Activated T-helper 2 cell treated with anti-CD3 and anti-CD28 coated beads, Interferon-gamma antibody, Interleukin-2, Interleukin-4, amounts not matched to agents 10 μg/mL and 5 μg/mL and 100 μg/mL, durations not matched to agents 14 hours and 24 hours and 36 hours (primary cell): ENCODE measurements at regions not wholly inside any gene's neighbourhood (a gene's known extent, or its start where the extent isn't known, plus 50 kb on each side); places are given as distances from the start of the nearest gene placed in this dataset.
"Not testable (repeated sequence)": the region's sequence is repeated elsewhere in the genome, so short reads cannot be mapped to it uniquely, and the experiment has no call there.

ENCODE experiments used
- DNase-seq: peaks from one replicate; pipeline ENCODE4 v3.0.0; 2021; ENCODE audit warnings: low spot score
- H3K27ac Mint-ChIP-seq: one replicate; pipeline ENCODE4 v1.8.0; 2021; ENCODE audit warnings: mixed read lengths
- H3K27me3 Mint-ChIP-seq: one replicate; pipeline ENCODE4 v1.8.0; 2021; ENCODE audit warnings: low read depth, mixed read lengths
- H3K36me3 Mint-ChIP-seq: one replicate; pipeline ENCODE4 v1.8.0; 2021; ENCODE audit warnings: low read depth, mixed read lengths
- H3K4me1 Mint-ChIP-seq: one replicate; pipeline ENCODE4 v1.8.0; 2021; ENCODE audit warnings: low read depth, mixed read lengths
- H3K4me3 Mint-ChIP-seq: one replicate; pipeline ENCODE4 v1.8.0; 2021; ENCODE audit warnings: low read depth, mild to moderate bottlenecking, moderate library complexity, mixed read lengths
- H3K9me3 Mint-ChIP-seq: one replicate; pipeline ENCODE4 v1.8.0; 2021; ENCODE audit warnings: mixed read lengths
- intact Hi-C: fragments of 100-400 bp; cut with micrococcal nuclease; formaldehyde crosslinking; loops from one replicate; pipeline ENCODE4 v1.15.1; 2023

DNA sequence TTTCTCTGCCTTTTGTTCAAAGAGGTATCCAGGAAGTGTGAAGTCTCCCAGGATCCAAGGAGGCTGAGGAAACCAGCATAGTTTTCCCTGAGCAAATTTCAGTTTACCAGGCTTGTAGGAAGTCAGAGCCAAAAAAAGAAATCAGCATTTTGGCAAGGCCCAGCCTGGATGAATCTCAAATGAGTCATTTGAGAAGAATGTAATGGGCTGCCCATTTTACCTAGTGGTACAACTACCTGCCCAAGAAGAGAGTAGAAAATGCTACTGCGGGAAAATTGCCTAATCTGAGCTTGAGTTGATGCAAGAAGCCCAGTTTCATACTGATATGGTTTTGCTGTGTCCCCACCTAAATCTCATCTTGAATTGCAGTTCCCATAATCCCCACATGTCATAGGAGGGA is 284.1 kb upstream of the ZNF507 start:
- Mint-ChIP-seq H3K36me3 (no peaks in the 10 kb centered on the region), H3K9me3 (no peaks in the 10 kb centered on the region), H3K4me1 (no peaks in the 10 kb centered on the region), H3K27me3 (no peaks in the 10 kb centered on the region), H3K27ac (no peak overlapping the region), H3K4me3 (no peak overlapping the region)
- DNase-seq, result no peak
- intact Hi-C loops, result no loop called here

DNA sequence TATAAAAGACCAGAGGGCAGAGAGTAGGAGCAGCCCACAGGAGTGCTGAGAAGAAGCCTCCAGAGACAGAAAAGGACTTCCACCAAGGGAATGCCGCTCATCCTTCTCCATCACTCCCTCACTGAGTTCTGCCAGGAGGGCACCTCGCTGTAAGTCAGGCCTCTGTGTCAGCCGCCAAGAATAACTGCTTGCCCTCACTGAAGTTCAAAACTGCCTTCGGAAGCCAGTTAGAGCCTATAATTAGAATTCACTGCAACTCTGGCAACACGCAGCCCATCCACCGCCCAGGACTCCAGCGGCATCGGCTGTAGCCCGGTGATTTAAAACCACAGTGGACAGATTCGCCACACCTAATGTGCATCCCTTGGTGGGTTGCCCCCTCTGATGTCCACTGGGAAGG is 281.8 kb upstream of the ZNF507 start:
- Mint-ChIP-seq H3K27ac (no peak overlapping the region), H3K4me3 (no peak overlapping the region), H3K4me1 (no peaks in the 10 kb centered on the region), H3K36me3 (no peaks in the 10 kb centered on the region), H3K9me3 (no peaks in the 10 kb centered on the region), H3K27me3 (no peaks in the 10 kb centered on the region)
- no peak for DNase-seq
- intact Hi-C loops, result no loop called here

DNA sequence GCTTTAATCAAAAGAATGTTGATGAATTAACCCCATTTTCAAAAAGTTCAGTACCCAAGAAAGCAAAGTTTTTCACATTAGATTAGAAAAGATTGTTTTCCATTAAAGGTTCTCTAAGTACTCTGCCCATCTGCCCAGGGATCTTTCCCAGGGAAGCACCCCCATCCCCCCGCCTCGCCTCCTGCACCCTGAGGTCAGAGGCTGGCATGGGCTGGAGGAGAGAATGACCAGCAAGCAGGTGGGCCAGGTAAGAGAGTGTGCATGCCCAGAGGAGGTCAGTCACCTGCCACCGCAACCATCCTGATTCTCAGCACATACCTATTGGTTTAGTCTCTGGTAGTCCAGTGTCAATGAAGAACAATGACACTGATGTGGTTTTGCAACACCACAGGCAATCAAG is 279.4 kb upstream of the ZNF507 start:
- Mint-ChIP-seq H3K36me3 (no peaks in the 10 kb centered on the region), H3K4me3 (no peak overlapping the region), H3K27ac (no peak overlapping the region), H3K4me1 (no peaks in the 10 kb centered on the region), H3K27me3 (no peaks in the 10 kb centered on the region), H3K9me3 (no peaks in the 10 kb centered on the region)
- intact Hi-C loops, result no loop called here
- DNase-seq, result no peak

DNA sequence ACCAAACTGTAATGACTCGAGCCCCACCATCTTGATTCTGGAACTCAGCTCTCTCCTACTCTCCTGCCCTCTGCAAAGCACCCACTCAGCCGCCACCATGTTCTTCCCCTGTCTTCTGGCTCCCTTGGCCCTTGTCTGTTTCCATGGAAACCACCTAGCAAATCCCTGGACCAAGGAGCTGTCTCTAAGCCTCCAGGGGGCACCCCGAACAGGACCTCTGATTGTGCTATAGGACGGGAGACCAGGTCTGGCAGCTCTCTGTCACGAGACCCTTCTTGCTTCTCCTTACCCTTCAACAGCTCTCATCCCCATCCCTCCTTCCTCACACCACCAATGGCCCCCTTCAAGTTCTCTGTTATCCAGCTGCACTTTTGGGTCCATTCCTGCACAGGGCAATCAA is 277.7 kb upstream of the ZNF507 start:
- Mint-ChIP-seq H3K4me1 (no peaks in the 10 kb centered on the region), H3K27me3 (no peaks in the 10 kb centered on the region), H3K4me3 (no peak overlapping the region), H3K9me3 (no peaks in the 10 kb centered on the region), H3K36me3 (no peaks in the 10 kb centered on the region), H3K27ac (no peak overlapping the region)
- no peak for DNase-seq
- intact Hi-C loops, result no loop called here

DNA sequence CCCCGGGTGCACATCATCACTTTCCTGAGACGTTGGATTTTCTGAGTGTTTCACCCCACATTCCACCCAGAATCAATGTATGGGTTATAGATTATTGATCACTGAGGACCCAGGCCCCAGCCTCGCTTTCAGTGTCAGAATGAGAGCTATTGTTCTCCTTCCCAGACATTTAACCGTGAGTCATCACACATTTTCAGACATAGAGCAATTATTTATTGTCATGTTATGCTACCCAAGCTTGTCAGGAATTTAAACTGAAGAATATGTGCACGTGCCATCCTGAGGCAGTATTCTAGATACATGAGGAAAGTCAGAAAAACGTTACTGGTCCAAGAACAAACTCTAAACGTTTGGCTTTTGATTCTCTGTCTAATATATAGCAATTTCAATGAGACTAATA is 276.6 kb upstream of the ZNF507 start:
- H3K27ac Mint-ChIP-seq, result no peak overlapping the region
- DNase-seq, result no peak
- H3K36me3 Mint-ChIP-seq, result no peaks in the 10 kb centered on the region
- intact Hi-C loops, result no loop called here
- H3K9me3 Mint-ChIP-seq, result no peaks in the 10 kb centered on the region
- H3K4me3 Mint-ChIP-seq, result no peak overlapping the region
- no peaks in the 10 kb centered on the region for H3K27me3 Mint-ChIP-seq
- no peaks in the 10 kb centered on the region for H3K4me1 Mint-ChIP-seq

DNA sequence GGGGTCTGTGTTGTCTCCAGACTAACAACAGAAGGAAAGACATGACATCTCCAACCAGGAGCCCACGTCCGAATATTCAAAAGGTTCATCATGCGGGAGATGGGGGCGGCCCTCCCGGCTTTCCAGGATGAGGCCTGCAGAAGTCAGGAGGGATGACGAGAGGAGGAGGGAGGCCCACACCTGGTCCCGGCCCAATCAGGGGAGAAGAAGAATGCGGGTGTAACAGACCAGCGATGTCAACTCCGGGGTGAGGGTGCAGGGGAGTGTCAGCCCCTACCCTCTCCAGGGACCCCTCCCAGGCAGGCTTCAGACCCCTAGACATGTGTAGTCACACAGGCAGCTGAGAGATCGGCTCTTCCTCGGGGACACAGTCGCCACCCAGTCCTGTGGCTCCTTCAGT is 275.3 kb upstream of the ZNF507 start:
- Mint-ChIP-seq H3K9me3 (no peaks in the 10 kb centered on the region), H3K4me1 (no peaks in the 10 kb centered on the region), H3K27me3 (no peaks in the 10 kb centered on the region), H3K36me3 (no peaks in the 10 kb centered on the region), H3K27ac (no peak overlapping the region), H3K4me3 (no peak overlapping the region)
- DNase-seq, result no peak
- intact Hi-C loops, result no loop called here

DNA sequence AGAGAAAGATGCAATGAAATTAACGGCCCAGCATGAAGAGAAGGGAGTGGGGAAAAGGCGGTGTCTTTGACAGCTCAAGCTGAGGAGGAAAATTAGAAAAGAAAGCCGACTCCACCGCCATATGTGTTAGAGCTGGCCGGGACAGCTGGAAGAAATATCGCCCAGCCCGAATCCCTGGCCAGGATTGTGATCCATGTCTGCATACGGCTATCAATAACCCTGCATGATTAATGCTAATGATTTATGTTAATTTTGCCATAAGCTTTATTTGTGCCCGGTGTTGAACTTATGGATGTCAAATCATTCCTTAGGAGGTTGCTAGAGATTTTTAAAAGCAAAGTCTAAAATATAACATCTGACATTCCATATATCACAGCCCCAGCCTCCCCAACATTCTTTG is 263.4 kb upstream of the ZNF507 start:
- DNase-seq, result no peak
- no peak overlapping the region for H3K4me3 Mint-ChIP-seq
- peaks cover 13% of the 10 kb centered on the region for H3K9me3 Mint-ChIP-seq
- no peaks in the 10 kb centered on the region for H3K27me3 Mint-ChIP-seq
- H3K36me3 Mint-ChIP-seq, result no peaks in the 10 kb centered on the region
- intact Hi-C loops, result no loop called here
- no peaks in the 10 kb centered on the region for H3K4me1 Mint-ChIP-seq
- H3K27ac Mint-ChIP-seq, result no peak overlapping the region

DNA sequence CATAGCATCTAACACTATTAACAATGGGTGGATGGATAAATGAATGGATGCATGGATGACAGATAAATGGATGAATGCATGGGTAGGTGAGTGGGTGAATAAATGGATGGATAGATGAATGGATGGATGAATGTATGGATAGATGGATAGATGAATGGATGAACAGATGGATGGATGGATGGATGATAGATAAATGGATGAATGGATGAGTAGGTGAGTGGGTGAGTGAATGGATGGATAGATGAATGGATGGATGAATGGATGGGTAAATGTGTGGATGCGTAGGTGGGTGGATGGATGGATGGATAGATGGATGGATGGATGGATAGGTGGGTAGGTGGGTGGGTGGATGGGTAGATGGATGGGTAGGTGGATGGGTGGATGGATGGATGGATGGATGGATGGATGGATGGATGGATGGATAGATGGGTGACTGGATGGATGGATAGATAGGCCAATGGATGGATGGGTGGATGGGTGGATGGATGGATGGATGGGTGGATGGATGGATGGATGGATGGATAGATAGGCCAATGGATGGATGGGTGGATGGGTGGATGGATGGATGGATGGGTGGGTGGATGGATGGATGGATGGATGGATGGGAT is 260.6 kb upstream of the ZNF507 start:
- H3K27me3 Mint-ChIP-seq, H3K4me3 Mint-ChIP-seq, H3K4me1 Mint-ChIP-seq, H3K36me3 Mint-ChIP-seq, intact Hi-C loops, DNase-seq, H3K27ac Mint-ChIP-seq: not testable (repeated sequence)
- peaks cover 13% of the 10 kb centered on the region for H3K9me3 Mint-ChIP-seq

DNA sequence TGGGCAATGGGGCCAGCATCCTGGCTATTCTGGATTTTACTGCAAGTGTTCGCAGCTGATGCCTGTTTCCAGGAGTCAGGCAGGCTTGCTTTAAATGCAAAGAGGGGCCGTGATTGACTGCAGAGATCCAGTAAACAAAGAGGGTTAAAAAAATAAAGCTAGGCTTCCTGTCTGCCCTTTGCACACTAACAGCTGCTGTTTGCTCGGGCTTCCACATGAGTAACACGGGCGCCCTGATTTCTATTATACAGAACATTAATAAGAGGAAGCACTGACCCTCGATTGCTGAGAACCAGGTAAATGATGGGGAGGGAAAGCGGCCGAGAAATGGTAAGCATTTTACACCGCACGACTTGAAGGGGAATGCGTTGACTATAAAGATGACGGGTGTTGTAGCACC is 254.2 kb upstream of the ZNF507 start:
- no peaks in the 10 kb centered on the region for H3K4me1 Mint-ChIP-seq
- intact Hi-C loops, result no loop called here

DNA sequence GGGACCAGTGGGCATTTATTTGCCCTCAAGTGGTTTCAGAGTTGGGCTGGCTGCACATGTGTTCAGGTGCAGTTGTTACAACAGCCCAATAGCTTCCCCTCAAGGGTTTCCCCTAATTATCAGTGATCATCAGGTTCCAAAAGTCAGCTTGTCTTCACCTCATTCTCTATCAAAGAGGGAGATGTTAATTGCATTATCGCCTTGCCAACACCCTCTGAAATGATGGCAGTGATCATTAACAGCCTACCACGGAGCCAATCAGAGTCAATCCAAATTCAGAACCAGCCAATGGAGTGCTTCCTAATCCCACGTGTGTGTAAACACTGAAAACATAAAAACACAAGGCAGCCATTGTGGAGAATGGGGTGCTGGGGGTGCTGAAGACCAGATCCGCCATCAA is 248.4 kb upstream of the ZNF507 start:
- no peaks in the 10 kb centered on the region for H3K4me1 Mint-ChIP-seq
- peaks cover 13% of the 10 kb centered on the region for H3K9me3 Mint-ChIP-seq

More for the DNA sequence above, 254.2 kb upstream of the ZNF507 start:
- no peaks in the 10 kb centered on the region for H3K36me3 Mint-ChIP-seq
- H3K4me3 Mint-ChIP-seq, result no peak overlapping the region
- DNase-seq, result no peak
- no peaks in the 10 kb centered on the region for H3K27me3 Mint-ChIP-seq
- H3K27ac Mint-ChIP-seq, result no peak overlapping the region
- H3K9me3 Mint-ChIP-seq, result peaks cover 8% of the 10 kb centered on the region

DNA sequence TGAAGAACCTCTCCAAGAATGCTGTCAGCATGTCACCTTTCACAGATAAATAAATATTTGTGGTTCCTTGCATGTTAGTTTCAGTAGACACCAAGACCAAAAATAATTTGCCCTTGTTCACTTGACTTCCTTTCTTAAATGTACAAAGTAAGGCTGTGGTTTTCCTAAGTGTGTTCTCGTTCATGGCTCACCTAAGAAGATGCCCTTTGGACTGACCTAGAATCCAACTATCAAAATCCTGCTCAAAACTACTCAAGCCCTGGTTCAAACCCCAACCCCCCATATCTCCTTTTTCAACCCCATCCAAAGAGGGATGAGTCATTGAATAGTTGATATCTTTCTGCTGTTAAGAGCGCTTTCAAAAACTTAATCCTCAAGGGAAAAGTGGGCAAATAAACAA is 247.8 kb upstream of the ZNF507 start:
- no peak overlapping the region for H3K4me3 Mint-ChIP-seq
- no peak overlapping the region for H3K27ac Mint-ChIP-seq
- DNase-seq, result no peak
- intact Hi-C loops, result no loop called here
- H3K27me3 Mint-ChIP-seq, result no peaks in the 10 kb centered on the region
- peaks cover 13% of the 10 kb centered on the region for H3K9me3 Mint-ChIP-seq
- H3K36me3 Mint-ChIP-seq, result no peaks in the 10 kb centered on the region
- H3K4me1 Mint-ChIP-seq, result no peaks in the 10 kb centered on the region

More for the DNA sequence above, 248.4 kb upstream of the ZNF507 start:
- no peaks in the 10 kb centered on the region for H3K36me3 Mint-ChIP-seq
- H3K27ac Mint-ChIP-seq, result no peak overlapping the region
- no peaks in the 10 kb centered on the region for H3K27me3 Mint-ChIP-seq
- intact Hi-C loops, result no loop called here
- no peak overlapping the region for H3K4me3 Mint-ChIP-seq
- DNase-seq, result no peak

DNA sequence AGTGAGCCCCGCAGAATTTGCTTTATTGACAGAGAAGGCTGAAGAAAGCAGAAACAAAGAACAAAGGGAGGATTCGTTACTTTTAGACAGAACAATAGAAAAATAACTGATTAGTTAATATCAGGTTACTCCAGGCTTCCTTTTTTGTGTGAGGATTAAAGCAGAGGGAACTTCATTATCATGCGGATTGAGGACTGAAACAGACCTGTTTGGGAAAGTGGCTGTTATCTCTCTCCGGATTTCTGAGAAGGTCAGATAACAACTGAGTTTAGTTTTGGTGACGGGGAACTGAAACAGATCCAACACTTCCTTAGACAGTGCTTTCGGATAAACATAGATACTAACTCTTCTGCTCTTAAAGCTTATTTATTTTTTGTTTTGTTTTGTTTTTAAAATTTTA is 246.4 kb upstream of the ZNF507 start:
- Mint-ChIP-seq H3K27ac (no peak overlapping the region), H3K4me3 (no peak overlapping the region), H3K36me3 (no peaks in the 10 kb centered on the region), H3K9me3 (peaks cover 7% of the 10 kb centered on the region), H3K27me3 (no peaks in the 10 kb centered on the region), H3K4me1 (no peaks in the 10 kb centered on the region)
- intact Hi-C loops, result no loop called here
- no peak for DNase-seq

DNA sequence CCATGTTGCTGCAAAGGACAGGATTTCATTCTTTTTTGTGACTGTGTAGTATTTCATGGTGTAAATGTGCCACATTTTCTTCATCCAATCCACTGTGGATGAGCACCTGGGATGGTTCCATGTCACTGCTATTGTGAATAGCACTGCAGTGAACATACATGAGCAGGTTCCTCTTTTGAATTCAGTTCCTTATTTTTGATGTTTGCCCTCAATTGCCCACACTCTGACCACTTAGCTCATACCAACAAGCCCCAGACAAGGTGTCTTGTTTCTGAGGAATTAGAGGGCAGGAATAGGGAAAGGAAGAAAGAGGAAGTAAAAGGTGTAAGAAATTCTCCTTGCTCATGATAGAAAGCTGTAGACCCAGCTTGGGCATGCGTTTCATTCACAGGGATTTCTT is 244.2 kb upstream of the ZNF507 start:
- Mint-ChIP-seq H3K4me1 (no peaks in the 10 kb centered on the region), H3K9me3 (peaks cover 7% of the 10 kb centered on the region), H3K27me3 (peaks cover 3% of the 10 kb centered on the region), H3K27ac (no peak overlapping the region), H3K36me3 (no peaks in the 10 kb centered on the region), H3K4me3 (no peak overlapping the region)
- intact Hi-C loops, result no loop called here
- no peak for DNase-seq

DNA sequence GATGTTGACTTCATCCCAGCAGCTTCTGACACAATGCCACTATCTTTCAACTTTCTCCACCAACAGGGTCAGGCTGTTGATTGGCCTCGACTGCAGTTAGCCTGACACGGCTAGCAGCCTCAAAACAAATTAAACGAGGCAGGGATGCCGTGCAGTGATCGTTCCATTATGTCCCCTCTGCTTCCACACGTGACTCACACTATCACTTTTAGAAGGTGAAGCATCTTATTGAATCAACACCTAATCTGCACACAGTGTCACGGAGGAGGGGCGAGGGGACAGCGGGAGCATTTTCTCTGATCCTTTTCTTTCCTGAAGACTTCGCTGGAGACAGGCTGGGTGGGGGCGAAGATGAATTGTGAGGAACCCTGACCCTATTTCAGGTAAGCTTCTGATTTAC is 241.9 kb upstream of the ZNF507 start:
- intact Hi-C loops, result no loop called here
- Mint-ChIP-seq H3K4me1 (no peaks in the 10 kb centered on the region), H3K4me3 (no peak overlapping the region), H3K27me3 (peaks cover 3% of the 10 kb centered on the region), H3K36me3 (no peaks in the 10 kb centered on the region), H3K27ac (no peak overlapping the region), H3K9me3 (peaks cover 3% of the 10 kb centered on the region)
- DNase-seq, result no peak
